ENCODE measurements at regions not wholly inside any gene's neighbourhood (a gene's known extent, or its start where the extent isn't known, plus 50 kb on each side); places are given as distances from the start of the nearest gene placed in this dataset.
A peak's percentile ranks its signal among the peaks of the same experiment; 100 is the strongest.

GRCh38 chr1:232474826-232475225, 155.1 kb downstream of the SIPA1L2 start:
- DNase-seq = no peak

GRCh38 chr1:232473900-232474299, 156.0 kb downstream of the SIPA1L2 start:
- no peak for DNase-seq

- peak; percentile 60 for DNase-seq
Observed at GRCh38 chr1:232473324-232473723, 156.6 kb downstream of the SIPA1L2 start.

- no peak for DNase-seq
Observed at GRCh38 chr1:232472485-232473041, 157.4 kb downstream of the SIPA1L2 start.

- no peak for DNase-seq
Observed at GRCh38 chr1:232471250-232471649, 158.7 kb downstream of the SIPA1L2 start.

- no peak for DNase-seq
Observed at GRCh38 chr1:232470711-232471110, 159.2 kb downstream of the SIPA1L2 start.

- no peak for DNase-seq
Observed at GRCh38 chr1:232468249-232468648, 161.7 kb downstream of the SIPA1L2 start.

- DNase-seq = no peak
Observed at GRCh38 chr1:232467073-232467760, 162.7 kb downstream of the SIPA1L2 start.

GRCh38 chr1:232464325-232464724, 165.6 kb downstream of the SIPA1L2 start:
- DNase-seq = no peak

GRCh38 chr1:232463225-232463624, 166.7 kb downstream of the SIPA1L2 start:
- DNase-seq = no peak

- DNase-seq = no peak
Observed at GRCh38 chr1:232462213-232462612, 167.7 kb downstream of the SIPA1L2 start.

GRCh38 chr1:232459826-232460225, 170.1 kb downstream of the SIPA1L2 start:
- no peak for DNase-seq

- DNase-seq = no peak
Observed at GRCh38 chr1:232459087-232459486, 170.8 kb downstream of the SIPA1L2 start.

GRCh38 chr1:232457595-232457994, 172.3 kb downstream of the SIPA1L2 start:
- no peak for DNase-seq

GRCh38 chr1:232456714-232457113, 173.2 kb downstream of the SIPA1L2 start:
- no peak for DNase-seq

- DNase-seq = no peak
Observed at GRCh38 chr1:232454227-232454886, 175.6 kb downstream of the SIPA1L2 start.

- no peak for DNase-seq
Observed at GRCh38 chr1:232452736-232453440, 177.0 kb downstream of the SIPA1L2 start.

- DNase-seq = no peak
Observed at GRCh38 chr1:232452117-232452516, 177.8 kb downstream of the SIPA1L2 start.

- DNase-seq = no peak
Observed at GRCh38 chr1:232451506-232451905, 178.4 kb downstream of the SIPA1L2 start.

- no peak for DNase-seq
Observed at GRCh38 chr1:232450615-232451014, 179.3 kb downstream of the SIPA1L2 start.

GRCh38 chr1:232447125-232447524, 182.8 kb downstream of the SIPA1L2 start:
- DNase-seq = no peak

- DNase-seq = no peak
Observed at GRCh38 chr1:232445361-232446106, 184.4 kb downstream of the SIPA1L2 start.

GRCh38 chr1:232443372-232443771, 186.6 kb downstream of the SIPA1L2 start:
- no peak for DNase-seq
